ENCODE measurements at regions not wholly inside any gene's neighbourhood (a gene's known extent, or its start where the extent isn't known, plus 50 kb on each side); places are given as distances from the start of the nearest gene placed in this dataset.

- no peaks in the 10 kb centered on the region for H3K36me3 ChIP-seq (ENCODE audit: insufficient read depth, low read length)
- no peak for TF ChIP-seq CTCF (conservative IDR thresholded peaks at IDR 0.05; ENCODE audit: low read length)
- TF ChIP-seq EZH2phosphoT487 (IDR thresholded peaks at IDR 0.05; ENCODE audit: borderline replicate concordance, low read depth, low read length): no peak
- CTCF ChIA-PET (ENCODE audit: unreplicated experiment): no interaction called here
- no peaks in the 10 kb centered on the region for H3K79me2 ChIP-seq (ENCODE audit: insufficient read depth, low read depth, low read length)
- intact Hi-C loops (cut with micrococcal nuclease; ENCODE audit: unreplicated experiment): no loop called here
- H3K4me3 ChIP-seq (ENCODE audit: low read depth, low read length, poor library complexity, severe bottlenecking): no peak overlapping the region
- no TSS peak for BruUV-seq (replicated peaks)
- H3K27ac ChIP-seq (ENCODE audit: low read depth, low read length, poor library complexity, severe bottlenecking): no peak overlapping the region
- no peak overlapping the region for H3K4me2 ChIP-seq (ENCODE audit: low read length)
- no peaks in the 10 kb centered on the region for H4K20me1 ChIP-seq (ENCODE audit: insufficient read depth, low read length)
- POLR2A ChIA-PET: interaction anchor here (0.6 kb wide), 1 partner anchor 52 kb away, joined by 3 read pairs; no protein-coding TSS in a partner anchor
- no peaks in the 10 kb centered on the region for H3K4me1 ChIP-seq (ENCODE audit: insufficient read depth, low read length, poor library complexity, severe bottlenecking)
- no peaks in the 10 kb centered on the region for H3K9me2 ChIP-seq (ENCODE audit: insufficient read depth, low read length)
- no peak overlapping the region for H2AFZ ChIP-seq (ENCODE audit: low read length)
- DNase-seq (ENCODE audit: low spot score): no peak
- H3K9me3 ChIP-seq (ENCODE audit: low read length): no peaks in the 10 kb centered on the region
These were observed 623.5 kb downstream of the EDEM1 start for GRCh38 chr3:5811016-5811415.

- Histone ChIP-seq H3K36me3 (ENCODE audit: insufficient read depth, low read length) (no peaks in the 10 kb centered on the region), H3K4me3 (ENCODE audit: low read depth, low read length, poor library complexity, severe bottlenecking) (no peak overlapping the region), H3K9me2 (ENCODE audit: insufficient read depth, low read length) (no peaks in the 10 kb centered on the region), H3K4me2 (ENCODE audit: low read length) (no peak overlapping the region), H2AFZ (ENCODE audit: low read length) (no peak overlapping the region), H3K27ac (ENCODE audit: low read depth, low read length, poor library complexity, severe bottlenecking) (no peak overlapping the region), H3K79me2 (ENCODE audit: insufficient read depth, low read depth, low read length) (no peaks in the 10 kb centered on the region), H3K9me3 (ENCODE audit: low read length) (no peaks in the 10 kb centered on the region), H4K20me1 (ENCODE audit: insufficient read depth, low read length) (no peaks in the 10 kb centered on the region), H3K4me1 (ENCODE audit: insufficient read depth, low read length, poor library complexity, severe bottlenecking) (no peaks in the 10 kb centered on the region)
- POLR2A ChIA-PET: interaction anchor here (0.6 kb wide), 1 partner anchor 96 kb away, joined by 3 read pairs; no protein-coding TSS in a partner anchor
- CTCF ChIA-PET (ENCODE audit: unreplicated experiment): no interaction called here
- DNase-seq (ENCODE audit: low spot score): no peak
- BruUV-seq (replicated peaks): no TSS peak
- TF ChIP-seq CTCF (conservative IDR thresholded peaks at IDR 0.05; ENCODE audit: low read length) (no peak), EZH2phosphoT487 (IDR thresholded peaks at IDR 0.05; ENCODE audit: borderline replicate concordance, low read depth, low read length) (no peak)
- intact Hi-C loops (cut with micrococcal nuclease; ENCODE audit: unreplicated experiment): no loop called here
These were observed 626.0 kb downstream of the EDEM1 start for GRCh38 chr3:5813521-5813920.

GRCh38 chr3:5822843-5823242, 635.3 kb downstream of the EDEM1 start:
- intact Hi-C loops (cut with micrococcal nuclease; ENCODE audit: unreplicated experiment): no loop called here
- ChIA-PET POLR2A (no interaction called here), CTCF (ENCODE audit: unreplicated experiment) (no interaction called here)
- no TSS peak for BruUV-seq (replicated peaks)
- H4K20me1 ChIP-seq (ENCODE audit: insufficient read depth, low read length): no peaks in the 10 kb centered on the region
- H2AFZ ChIP-seq (ENCODE audit: low read length): no peak overlapping the region
- H3K4me3 ChIP-seq (ENCODE audit: low read depth, low read length, poor library complexity, severe bottlenecking): no peak overlapping the region
- TF ChIP-seq CTCF (conservative IDR thresholded peaks at IDR 0.05; ENCODE audit: low read length) (no peak), EZH2phosphoT487 (IDR thresholded peaks at IDR 0.05; ENCODE audit: borderline replicate concordance, low read depth, low read length) (no peak)
- H3K27ac ChIP-seq (ENCODE audit: low read depth, low read length, poor library complexity, severe bottlenecking): no peak overlapping the region
- no peaks in the 10 kb centered on the region for H3K4me1 ChIP-seq (ENCODE audit: insufficient read depth, low read length, poor library complexity, severe bottlenecking)
- no peaks in the 10 kb centered on the region for H3K9me3 ChIP-seq (ENCODE audit: low read length)
- H3K9me2 ChIP-seq (ENCODE audit: insufficient read depth, low read length): no peaks in the 10 kb centered on the region
- no peaks in the 10 kb centered on the region for H3K36me3 ChIP-seq (ENCODE audit: insufficient read depth, low read length)
- no peak for DNase-seq (ENCODE audit: low spot score)
- H3K79me2 ChIP-seq (ENCODE audit: insufficient read depth, low read depth, low read length): no peaks in the 10 kb centered on the region
- no peak overlapping the region for H3K4me2 ChIP-seq (ENCODE audit: low read length)

All from OCI-LY7 (cell line).